ENCODE measurements at regions not wholly inside any gene's neighbourhood (a gene's known extent, or its start where the extent isn't known, plus 50 kb on each side); places are given as distances from the start of the nearest gene placed in this dataset.

DNA sequence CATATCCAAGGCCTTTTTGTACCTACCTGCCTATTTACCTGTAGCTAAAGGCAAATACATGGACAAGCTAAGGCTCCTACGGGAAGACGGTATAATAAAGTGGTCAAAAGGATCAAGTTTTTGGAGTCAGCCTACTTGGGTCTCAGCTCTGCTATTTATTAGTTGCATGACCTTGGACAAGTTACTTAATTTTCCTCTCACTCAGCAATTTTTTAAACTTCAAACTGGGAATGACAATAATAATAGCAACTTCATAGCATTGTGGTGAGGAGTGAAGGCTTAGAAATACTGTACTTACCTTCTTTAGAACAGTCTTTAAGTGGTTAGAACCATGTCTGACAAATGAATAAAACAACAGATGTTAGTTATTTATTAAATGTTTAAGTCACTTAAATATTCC is 60.2 kb upstream of the SLC35F3 start:
- TF ChIP-seq, protein P1, sequence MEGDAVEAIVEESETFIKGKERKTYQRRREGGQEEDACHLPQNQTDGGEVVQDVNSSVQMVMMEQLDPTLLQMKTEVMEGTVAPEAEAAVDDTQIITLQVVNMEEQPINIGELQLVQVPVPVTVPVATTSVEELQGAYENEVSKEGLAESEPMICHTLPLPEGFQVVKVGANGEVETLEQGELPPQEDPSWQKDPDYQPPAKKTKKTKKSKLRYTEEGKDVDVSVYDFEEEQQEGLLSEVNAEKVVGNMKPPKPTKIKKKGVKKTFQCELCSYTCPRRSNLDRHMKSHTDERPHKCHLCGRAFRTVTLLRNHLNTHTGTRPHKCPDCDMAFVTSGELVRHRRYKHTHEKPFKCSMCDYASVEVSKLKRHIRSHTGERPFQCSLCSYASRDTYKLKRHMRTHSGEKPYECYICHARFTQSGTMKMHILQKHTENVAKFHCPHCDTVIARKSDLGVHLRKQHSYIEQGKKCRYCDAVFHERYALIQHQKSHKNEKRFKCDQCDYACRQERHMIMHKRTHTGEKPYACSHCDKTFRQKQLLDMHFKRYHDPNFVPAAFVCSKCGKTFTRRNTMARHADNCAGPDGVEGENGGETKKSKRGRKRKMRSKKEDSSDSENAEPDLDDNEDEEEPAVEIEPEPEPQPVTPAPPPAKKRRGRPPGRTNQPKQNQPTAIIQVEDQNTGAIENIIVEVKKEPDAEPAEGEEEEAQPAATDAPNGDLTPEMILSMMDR (IDR thresholded peaks at IDR 0.05; ENCODE audit: borderline replicate concordance, control extremely low read depth, extremely low read depth, insufficient read depth, missing control alignments): no peak
- in situ Hi-C loops (cut with MboI; ENCODE audit: low sequenced_read_pairs, unreplicated experiment): no loop called here
- DNase-seq (ENCODE audit: low spot score): no peak

DNA sequence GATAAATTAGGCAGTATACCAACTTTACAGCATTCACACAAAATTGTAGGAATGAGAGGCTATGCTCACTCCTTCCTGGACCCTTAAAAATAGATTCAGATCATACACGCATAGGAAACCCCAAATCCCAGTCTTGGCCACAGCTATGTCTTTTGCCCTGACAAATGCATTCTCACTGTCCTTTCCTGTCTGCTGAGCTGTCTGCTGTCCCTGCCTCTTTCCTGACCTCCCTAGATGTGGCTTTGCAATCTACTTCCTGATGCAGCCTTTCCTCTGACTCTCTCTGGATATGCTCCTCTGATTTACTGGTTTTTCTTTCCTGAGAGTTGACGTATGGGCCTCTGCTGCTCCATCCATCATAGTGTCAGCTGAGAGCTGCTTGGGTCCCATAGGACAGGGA is 59.8 kb upstream of the SLC35F3 start:
- in situ Hi-C loops (cut with MboI; ENCODE audit: low sequenced_read_pairs, unreplicated experiment): no loop called here
- no peak for DNase-seq (ENCODE audit: low spot score)
- TF ChIP-seq, protein P1 (IDR thresholded peaks at IDR 0.05; ENCODE audit: borderline replicate concordance, control extremely low read depth, extremely low read depth, insufficient read depth, missing control alignments): no peak

All from GM13976 (cell line).